ENCODE measurements at regions not wholly inside any gene's neighbourhood (a gene's known extent, or its start where the extent isn't known, plus 50 kb on each side); places are given as distances from the start of the nearest gene placed in this dataset.

- H3K79me2 ChIP-seq (replicated peaks; ENCODE audit: insufficient read depth, low read length), result no peaks in the 10 kb centered on the region
- H3K27ac ChIP-seq (ENCODE audit: low read length), result no peak overlapping the region
- H3K9me3 ChIP-seq (ENCODE audit: low read length), result no peaks in the 10 kb centered on the region
- TF ChIP-seq REST (IDR thresholded peaks at IDR 0.05; ENCODE audit: borderline replicate concordance), result no peak
- TF ChIP-seq POLR2AphosphoS5 (IDR thresholded peaks at IDR 0.05), result no peak
- no peak for TF ChIP-seq EZH2 (IDR thresholded peaks at IDR 0.05; ENCODE audit: borderline replicate concordance, insufficient read depth, low read length, poor library complexity, severe bottlenecking)
- TF ChIP-seq SMC3 (conservative IDR thresholded peaks at IDR 0.05; ENCODE audit: poor library complexity), result no peak
- no peak for TF ChIP-seq MXI1 (conservative IDR thresholded peaks at IDR 0.05; ENCODE audit: poor library complexity, severe bottlenecking)
- TF ChIP-seq, protein P1, sequence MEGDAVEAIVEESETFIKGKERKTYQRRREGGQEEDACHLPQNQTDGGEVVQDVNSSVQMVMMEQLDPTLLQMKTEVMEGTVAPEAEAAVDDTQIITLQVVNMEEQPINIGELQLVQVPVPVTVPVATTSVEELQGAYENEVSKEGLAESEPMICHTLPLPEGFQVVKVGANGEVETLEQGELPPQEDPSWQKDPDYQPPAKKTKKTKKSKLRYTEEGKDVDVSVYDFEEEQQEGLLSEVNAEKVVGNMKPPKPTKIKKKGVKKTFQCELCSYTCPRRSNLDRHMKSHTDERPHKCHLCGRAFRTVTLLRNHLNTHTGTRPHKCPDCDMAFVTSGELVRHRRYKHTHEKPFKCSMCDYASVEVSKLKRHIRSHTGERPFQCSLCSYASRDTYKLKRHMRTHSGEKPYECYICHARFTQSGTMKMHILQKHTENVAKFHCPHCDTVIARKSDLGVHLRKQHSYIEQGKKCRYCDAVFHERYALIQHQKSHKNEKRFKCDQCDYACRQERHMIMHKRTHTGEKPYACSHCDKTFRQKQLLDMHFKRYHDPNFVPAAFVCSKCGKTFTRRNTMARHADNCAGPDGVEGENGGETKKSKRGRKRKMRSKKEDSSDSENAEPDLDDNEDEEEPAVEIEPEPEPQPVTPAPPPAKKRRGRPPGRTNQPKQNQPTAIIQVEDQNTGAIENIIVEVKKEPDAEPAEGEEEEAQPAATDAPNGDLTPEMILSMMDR (IDR thresholded peaks at IDR 0.05; ENCODE audit: poor library complexity, severe bottlenecking), result no peak
- no peak for TF ChIP-seq RAD21 (conservative IDR thresholded peaks at IDR 0.05)
- TF ChIP-seq TAF1 (IDR thresholded peaks at IDR 0.05; ENCODE audit: low read depth), result no peak
- no peak for TF ChIP-seq EP300 (conservative IDR thresholded peaks at IDR 0.05; ENCODE audit: poor library complexity, severe bottlenecking)
- H3K27me3 ChIP-seq (ENCODE audit: insufficient read depth, low read depth, low read length), result no peaks in the 10 kb centered on the region
- H2AFZ ChIP-seq (ENCODE audit: low read depth, low read length), result no peak overlapping the region
- no peaks in the 10 kb centered on the region for H3K36me3 ChIP-seq (ENCODE audit: insufficient read depth, low read length)
- H3F3A ChIP-seq (ENCODE audit: insufficient read depth, low read length, poor library complexity, severe bottlenecking), result no peaks in the 10 kb centered on the region
- no peaks in the 10 kb centered on the region for H3K9me2 ChIP-seq (ENCODE audit: insufficient read depth, low read length)
- H4K20me1 ChIP-seq (ENCODE audit: insufficient read depth), result no peaks in the 10 kb centered on the region
- H3K4me2 ChIP-seq (ENCODE audit: low read length), result no peak overlapping the region
- H3K9ac ChIP-seq (ENCODE audit: low read length), result no peak overlapping the region
- no peak overlapping the region for H3K4me3 ChIP-seq (ENCODE audit: low read length)
Observed at GRCh38 chr2:58629545-58630119, 388.5 kb upstream of the FANCL start.

GRCh38 chr2:58620896-58621295, 379.8 kb upstream of the FANCL start:
- Histone ChIP-seq H3K9me3 (ENCODE audit: low read length) (no peaks in the 10 kb centered on the region), H2AFZ (ENCODE audit: low read depth, low read length) (no peak overlapping the region), H3K4me2 (ENCODE audit: low read length) (no peak overlapping the region), H3K36me3 (ENCODE audit: insufficient read depth, low read length) (no peaks in the 10 kb centered on the region), H3K79me2 (replicated peaks; ENCODE audit: insufficient read depth, low read length) (no peaks in the 10 kb centered on the region), H3K9me2 (ENCODE audit: insufficient read depth, low read length) (no peaks in the 10 kb centered on the region), H4K20me1 (ENCODE audit: insufficient read depth) (no peaks in the 10 kb centered on the region), H3F3A (ENCODE audit: insufficient read depth, low read length, poor library complexity, severe bottlenecking) (no peaks in the 10 kb centered on the region), H3K27ac (ENCODE audit: low read length) (no peak overlapping the region), H3K4me3 (ENCODE audit: low read length) (no peak overlapping the region), H3K9ac (ENCODE audit: low read length) (no peak overlapping the region), H3K27me3 (ENCODE audit: insufficient read depth, low read depth, low read length) (no peaks in the 10 kb centered on the region)
- TF ChIP-seq, protein P1 (IDR thresholded peaks at IDR 0.05; ENCODE audit: poor library complexity, severe bottlenecking), result no peak
- TF ChIP-seq RAD21 (conservative IDR thresholded peaks at IDR 0.05) (no peak), MXI1 (conservative IDR thresholded peaks at IDR 0.05; ENCODE audit: poor library complexity, severe bottlenecking) (no peak), TAF1 (IDR thresholded peaks at IDR 0.05; ENCODE audit: low read depth) (no peak), EZH2 (IDR thresholded peaks at IDR 0.05; ENCODE audit: borderline replicate concordance, insufficient read depth, low read length, poor library complexity, severe bottlenecking) (no peak), EP300 (conservative IDR thresholded peaks at IDR 0.05; ENCODE audit: poor library complexity, severe bottlenecking) (no peak), SMC3 (conservative IDR thresholded peaks at IDR 0.05; ENCODE audit: poor library complexity) (no peak), POLR2AphosphoS5 (IDR thresholded peaks at IDR 0.05) (no peak), REST (IDR thresholded peaks at IDR 0.05; ENCODE audit: borderline replicate concordance) (no peak)
